ENCODE measurements at regions not wholly inside any gene's neighbourhood (a gene's known extent, or its start where the extent isn't known, plus 50 kb on each side); places are given as distances from the start of the nearest gene placed in this dataset.

DNA sequence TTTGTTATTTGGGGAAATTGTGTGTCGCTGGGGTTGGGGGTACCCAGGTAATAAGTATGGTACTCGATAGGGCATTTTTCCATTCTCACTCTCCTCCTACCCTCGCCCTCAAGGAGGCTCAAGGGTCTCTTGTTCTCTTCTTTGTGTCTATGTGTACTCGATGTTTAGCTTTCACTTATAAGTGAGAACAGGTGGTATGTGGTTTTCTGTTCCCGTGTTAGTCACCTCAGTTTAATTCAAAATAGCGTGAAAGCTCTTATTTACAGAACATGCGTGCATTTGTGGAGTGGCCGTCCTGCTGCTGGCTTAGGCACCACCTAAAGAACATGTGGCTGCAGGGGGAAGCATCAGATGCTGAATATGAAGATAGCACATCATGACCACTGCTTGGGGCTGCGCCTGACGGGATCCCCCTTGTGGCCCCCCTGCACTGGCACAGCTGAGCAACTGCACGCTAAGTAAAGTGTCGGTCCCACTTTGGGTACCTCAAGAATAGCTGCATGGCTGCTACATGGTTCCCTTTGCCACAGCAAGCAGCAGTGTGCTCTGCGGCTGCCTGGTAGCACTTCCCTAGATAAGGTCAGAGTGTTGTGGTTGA is 569.0 kb downstream of the DCDC2C start:
- CTCF ChIA-PET (ENCODE audit: low intra/inter-chr PET ratio, low total read pairs), result no interaction called here
- FAIRE-seq, result no peak

More for the DNA sequence above, 569.0 kb downstream of the DCDC2C start:
- Histone ChIP-seq H3K27me3 (ENCODE audit: control insufficient read depth in 1 of 2, insufficient read depth in 2 of 2, low read length in 2 of 2) (no peaks in the 10 kb centered on the region), H3K4me2 (ENCODE audit: low read depth, low read length) (no peak overlapping the region), H4K20me1 (ENCODE audit: insufficient read depth, low read length) (no peaks in the 10 kb centered on the region), H3K9me3 (ENCODE audit: low read length) (peaks cover 3% of the 10 kb centered on the region; the same call in 1 of the 2 replicates), H3K9ac (ENCODE audit: insufficient read depth, low read depth, low read length) (no peak overlapping the region), H3K4me1 (ENCODE audit: insufficient read depth, low read length) (no peaks in the 10 kb centered on the region), H3K79me2 (ENCODE audit: insufficient read depth, low read length) (no peaks in the 10 kb centered on the region), H3K36me3 (replicated peaks in 1 of 2; ENCODE audit: control insufficient read depth in 1 of 2, insufficient read depth in 2 of 2, low read length in 2 of 2) (no peaks in the 10 kb centered on the region), H2AFZ (ENCODE audit: low read length) (no peak overlapping the region), H3K27ac (ENCODE audit: extremely low read length, insufficient read depth, low read length) (no peak overlapping the region), H3K4me3 (replicated peaks in 1 of 3; ENCODE audit: insufficient read depth in 1 of 3, low read depth in 2 of 3, low read length in 3 of 3) (no peak overlapping the region)
- ATAC-seq, result peak; percentile 35
- POLR2A ChIA-PET, result no interaction called here
- no TSS peak for BruUV-seq (replicated peaks)
- TF ChIP-seq, protein P1, sequence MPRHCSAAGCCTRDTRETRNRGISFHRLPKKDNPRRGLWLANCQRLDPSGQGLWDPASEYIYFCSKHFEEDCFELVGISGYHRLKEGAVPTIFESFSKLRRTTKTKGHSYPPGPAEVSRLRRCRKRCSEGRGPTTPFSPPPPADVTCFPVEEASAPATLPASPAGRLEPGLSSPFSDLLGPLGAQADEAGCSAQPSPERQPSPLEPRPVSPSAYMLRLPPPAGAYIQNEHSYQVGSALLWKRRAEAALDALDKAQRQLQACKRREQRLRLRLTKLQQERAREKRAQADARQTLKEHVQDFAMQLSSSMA (CRISPR knock-in tag; IDR thresholded peaks at IDR 0.05), result no peak
- TF ChIP-seq KLF16 (CRISPR knock-in tag; IDR thresholded peaks at IDR 0.05) (no peak), PRPF4 (IDR thresholded peaks at IDR 0.05; ENCODE audit: low read depth, low read length, poor library complexity, severe bottlenecking) (no peak), ZFAT (CRISPR knock-in tag; conservative IDR thresholded peaks at IDR 0.05) (no peak), NR3C1 (CRISPR knock-in tag; IDR thresholded peaks at IDR 0.05) (no peak), HDAC2 (CRISPR knock-in tag; IDR thresholded peaks at IDR 0.05) (no peak), ATF6 (CRISPR knock-in tag; conservative IDR thresholded peaks at IDR 0.05) (no peak)
- TF ChIP-seq, protein P2, sequence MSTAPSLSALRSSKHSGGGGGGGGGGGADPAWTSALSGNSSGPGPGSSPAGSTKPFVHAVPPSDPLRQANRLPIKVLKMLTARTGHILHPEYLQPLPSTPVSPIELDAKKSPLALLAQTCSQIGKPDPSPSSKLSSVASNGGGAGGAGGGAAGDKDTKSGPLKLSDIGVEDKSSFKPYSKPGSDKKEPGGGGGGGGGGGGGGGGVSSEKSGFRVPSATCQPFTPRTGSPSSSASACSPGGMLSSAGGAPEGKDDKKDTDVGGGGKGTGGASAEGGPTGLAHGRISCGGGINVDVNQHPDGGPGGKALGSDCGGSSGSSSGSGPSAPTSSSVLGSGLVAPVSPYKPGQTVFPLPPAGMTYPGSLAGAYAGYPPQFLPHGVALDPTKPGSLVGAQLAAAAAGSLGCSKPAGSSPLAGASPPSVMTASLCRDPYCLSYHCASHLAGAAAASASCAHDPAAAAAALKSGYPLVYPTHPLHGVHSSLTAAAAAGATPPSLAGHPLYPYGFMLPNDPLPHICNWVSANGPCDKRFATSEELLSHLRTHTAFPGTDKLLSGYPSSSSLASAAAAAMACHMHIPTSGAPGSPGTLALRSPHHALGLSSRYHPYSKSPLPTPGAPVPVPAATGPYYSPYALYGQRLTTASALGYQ (CRISPR knock-in tag; IDR thresholded peaks at IDR 0.05), result no peak
- in situ Hi-C loops (cut with HindIII; ENCODE audit: extremely low pct_ligation_motif_present, low pct_unique_long_range_greater_than_20kb), result no loop called here
- intact Hi-C loops (cut with micrococcal nuclease; ENCODE audit: unreplicated experiment), result no loop called here
- no peak for DNase-seq (ENCODE audit: low spot score)
- 6% methylated on average over 10 of the region's 13 CpGs for WGBS (ENCODE audit: low lambda C conversion rate)
